K562 (cell line): ENCODE measurements at regions not wholly inside any gene's neighbourhood (a gene's known extent, or its start where the extent isn't known, plus 50 kb on each side); places are given as distances from the start of the nearest gene placed in this dataset.
"Not testable (repeated sequence)": the region's sequence is repeated elsewhere in the genome, so short reads cannot be mapped to it uniquely, and the experiment has no call there.

Source experiments
- ATAC-seq: fragments of 200-7000 bp; cut with Tn5 transposase; 3 replicates; pipeline ENCODE4 v1.9.1; 2020; ENCODE audit warnings: moderate library complexity
- BruUV-seq: library from RNA; stranded (reverse); fragments of 400-500 nt; replicated peaks from 2 replicates; lab custom pipeline; 2021; lab: Mats Ljungman, UMichigan
- CTCF ChIA-PET: fragments of 300-600 bp; formaldehyde crosslinking; extraction: SDS; loops from one replicate; lab custom pipeline; 2021; ENCODE audit warnings: low intra/inter-chr PET ratio; lab: Yijun Ruan, JAX
- POLR2A ChIA-PET: fragments of 300-600, 350-650 bp; sonication (Branson Sonifier 250); formaldehyde crosslinking; extraction: SDS; loops from one replicate; lab custom pipeline; 2021; ENCODE audit warnings: antibody characterized with exemption, inconsistent platforms; lab: Yijun Ruan, JAX
- DNase-seq, 4 experiments: peaks; one replicate each; pipeline versions ENCODE4 v3.0.0 to v3.0.0-alpha.2; 2011 to 2018; ENCODE audit warnings: low spot score in 3 of 4, mixed read lengths in 3 of 4; ENCODE audit errors: extremely low read depth in 1 of 4
- FAIRE-seq: peaks from 2 replicates; lab custom pipeline; 2011; peaks lifted over from hg19 to GRCh38; lab: Jason Lieb, UNC
- H2AFZ ChIP-seq: 2 replicates; pipeline ENCODE4 v1.6.0; 2011; ENCODE audit warnings: low read depth, low read length, control low read depth, inconsistent platforms
- H3K27ac ChIP-seq: fragments of 200-600 bp; 3 replicates; pipeline ENCODE4 v1.8.0; 2011; ENCODE audit warnings: low read depth, mild to moderate bottlenecking, control low read depth, inconsistent platforms, low read length, moderate library complexity, mixed read lengths; ENCODE audit errors: extremely low read depth
- H3K27me3 ChIP-seq, 2 experiments: fragments of 300-600 bp in 1 of 2; 2 replicates in 1 of 2; 3 replicates in 1 of 2; pipeline versions ENCODE4 v1.6.0 to v1.8.0; 2011; ENCODE audit warnings: inconsistent platforms in 2 of 2, low read length in 2 of 2, mild to moderate bottlenecking in 1 of 2, mixed read lengths in 1 of 2, moderate library complexity in 1 of 2; ENCODE audit not compliant: control insufficient read depth in 2 of 2, insufficient read depth in 2 of 2
- H3K36me3 ChIP-seq: fragments of 300-600 bp; 3 replicates; pipeline ENCODE4 v1.8.0; 2011; ENCODE audit warnings: mild to moderate bottlenecking, low read length, inconsistent platforms; ENCODE audit not compliant: control insufficient read depth, insufficient read depth
- H3K4me1 ChIP-seq, 2 experiments: fragments of 200-600 bp in 1 of 2; replicated peaks in 1 of 2; 2 replicates in 1 of 2; 3 replicates in 1 of 2; pipeline versions ENCODE4 v1.5.1 to v1.8.0; 2011; ENCODE audit warnings: inconsistent platforms in 2 of 2, low read length in 2 of 2, mild to moderate bottlenecking in 1 of 2, mixed read lengths in 1 of 2, moderate library complexity in 1 of 2; ENCODE audit not compliant: control insufficient read depth in 2 of 2, insufficient read depth in 2 of 2
- H3K4me2 ChIP-seq: 2 replicates; pipeline ENCODE4 v1.6.1; 2011; ENCODE audit warnings: low read length, control low read depth, inconsistent platforms, mixed read lengths; ENCODE audit not compliant: insufficient read depth
- H3K4me3 ChIP-seq: fragments of 200-600 bp; sonication (generic), shearing (Covaris generic); 2 replicates; pipeline ENCODE4 v1.5.1; 2016; ENCODE audit warnings: control low read depth, inconsistent platforms
- H3K79me2 ChIP-seq: fragments of 200-600 bp; 3 replicates; pipeline ENCODE4 v1.8.0; 2011; ENCODE audit warnings: low read length, inconsistent platforms; ENCODE audit not compliant: control insufficient read depth, insufficient read depth
- H3K9ac ChIP-seq, 2 experiments: 2 replicates each; pipeline versions ENCODE4 v1.6.0 to v1.6.1; 2011; ENCODE audit warnings: low read depth in 2 of 2, low read length in 2 of 2, control low read depth in 1 of 2, inconsistent platforms in 1 of 2, mild to moderate bottlenecking in 1 of 2, mixed read lengths in 1 of 2; ENCODE audit not compliant: insufficient read depth in 1 of 2
- H3K9me1 ChIP-seq: one replicate; pipeline ENCODE4 v1.6.0; 2011; ENCODE audit warnings: inconsistent platforms, mild to moderate bottlenecking, low read length, moderate library complexity; ENCODE audit not compliant: control insufficient read depth, insufficient read depth
- H3K9me3 ChIP-seq: replicated peaks from 2 replicates; pipeline ENCODE4 v1.5.1; 2011; ENCODE audit warnings: low read depth, low read length, inconsistent platforms; ENCODE audit not compliant: control insufficient read depth, insufficient read depth
- H4K20me1 ChIP-seq: replicated peaks from 2 replicates; pipeline ENCODE4 v1.6.1; 2011; ENCODE audit warnings: low read length, inconsistent platforms, mixed read lengths; ENCODE audit not compliant: control insufficient read depth, insufficient read depth
- EWSR1 ChIP-seq: fragments of 450-650 bp; IDR thresholded peaks from 2 replicates; pipeline ENCODE4 v1.6.1; 2018; ENCODE audit warnings: borderline replicate concordance, mild to moderate bottlenecking, low read depth, moderate library complexity; ENCODE audit not compliant: partially characterized antibody
- ZBTB11 ChIP-seq, 3 experiments: fragments of 200-800 bp in 1 of 3; fragments of 250-450 bp in 1 of 3; fragments of 450-650 bp in 1 of 3; sonication (Bioruptor Pico) in 1 of 3; sonication (Bioruptor generic) in 1 of 3; formaldehyde crosslinking in 1 of 3; IDR thresholded peaks; 2 replicates each; pipeline versions ENCODE4 v1.6.1 to v1.8.0; 2016 to 2022; ENCODE audit warnings: mild to moderate bottlenecking in 2 of 3, missing genetic modification characterization in 2 of 3, missing compliant biosample characterization in 1 of 3, moderate library complexity in 1 of 3
- WGBS: fragments of 100-300 bp; shearing (Covaris generic); methylation state at CpG from one replicate; pipeline ENCODE4 v1.1.6; 2016; ENCODE audit warnings: low coverage, mixed read lengths; ENCODE audit not compliant: insufficient coverage; ENCODE audit errors: missing lambda C conversion rate; 5-methylcytosine and 5-hydroxymethylcytosine counted together
- in situ Hi-C: fragments of 300-500 bp; cut with MboI; formaldehyde crosslinking; loops from 4 replicates; pipeline ENCODE4 v1.15.0; 2018; ENCODE audit warnings: inconsistent platforms, mixed read lengths
- intact Hi-C: fragments of 100-400 bp; cut with micrococcal nuclease; formaldehyde crosslinking; loops from 2 replicates; pipeline ENCODE4 v1.14.2; 2022

GRCh38 chr20:53863535-53863922 lies 206.9 kb downstream of the BCAS1 start:
- in situ Hi-C loops, FAIRE-seq, H3K4me1 ChIP-seq: not testable (repeated sequence)

More at GRCh38 chr20:53863535-53863922, 206.9 kb downstream of the BCAS1 start:
- H3K27ac ChIP-seq, H4K20me1 ChIP-seq, H3K27me3 ChIP-seq, H3K36me3 ChIP-seq, BruUV-seq, ATAC-seq, CTCF ChIA-PET, H3K9me1 ChIP-seq, H2AFZ ChIP-seq, H3K4me3 ChIP-seq, H3K9me3 ChIP-seq, H3K4me2 ChIP-seq, H3K79me2 ChIP-seq, DNase-seq, H3K9ac ChIP-seq: not testable (repeated sequence)
- intact Hi-C loops, result loop anchor here (10.0 kb wide), 1 partner anchor 129 kb away; no protein-coding TSS in a partner anchor
- WGBS, result 76% methylated on average over 3 of the region's 3 CpGs
- TF ChIP-seq EWSR1, result peak; percentile 24
- TF ChIP-seq ZBTB11 (CRISPR knock-in tag; IDR thresholded peaks at IDR 0.05), result peak in 1 of 3 experiments; percentile 96; a peak in 2 of 6 replicates
- TF ChIP-seq, all 486 proteins: peak for 2; not testable (repeated sequence) for 484
- POLR2A ChIA-PET, result interaction anchor here (0.6 to 1.1 kb wide), 2 partner anchors 9 to 33 kb away, joined by 3 to 4 read pairs; no protein-coding TSS in a partner anchor
